ENCODE measurements at regions not wholly inside any gene's neighbourhood (a gene's known extent, or its start where the extent isn't known, plus 50 kb on each side); places are given as distances from the start of the nearest gene placed in this dataset.

DNA sequence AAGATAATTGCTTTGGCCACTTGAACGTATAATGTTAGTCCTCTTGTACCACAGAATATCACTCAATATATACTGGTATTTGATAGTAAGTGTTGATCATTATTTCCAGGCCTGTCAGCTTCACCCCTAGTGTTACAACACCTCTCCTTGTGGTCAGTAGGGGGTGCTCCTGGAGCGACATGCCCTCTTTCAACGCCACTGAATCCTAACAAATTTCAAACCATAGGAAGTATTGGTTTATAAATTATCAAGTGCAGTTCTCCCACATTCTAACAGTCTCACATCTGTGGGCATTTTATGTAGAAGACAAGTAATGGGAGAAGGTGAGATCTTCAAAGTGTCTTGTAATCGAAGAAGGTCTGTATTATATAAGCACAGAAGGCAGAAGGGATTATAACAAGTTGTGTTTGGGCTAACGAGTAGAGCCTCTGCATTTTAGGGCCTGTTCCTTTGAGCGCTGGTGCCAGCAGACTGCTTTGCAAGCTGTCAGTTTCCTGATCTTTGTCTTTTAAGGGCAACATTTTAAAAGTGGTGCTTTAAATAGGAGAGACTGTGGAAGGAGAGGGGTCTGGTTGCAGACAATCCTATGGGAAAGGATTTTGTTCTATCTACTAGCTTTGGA is 57.1 kb upstream of the CEP162 start:
- ATAC-seq (peak; percentile 91), FAIRE-seq (peak; percentile 83), DNase-seq (ENCODE audit: extremely low read depth in 1 of 4, low spot score in 3 of 4) (peak; percentile 18 to 50 (median 36))
- no peak overlapping the region for H3K4me3 ChIP-seq
- H3K9me1 ChIP-seq (ENCODE audit: control insufficient read depth, insufficient read depth, low read length), result no peaks in the 10 kb centered on the region
- no peaks in the 10 kb centered on the region for H3K27me3 ChIP-seq (ENCODE audit: control insufficient read depth in 2 of 2, insufficient read depth in 2 of 2, low read length in 2 of 2)
- intact Hi-C loops (cut with micrococcal nuclease), result loop anchor here (1.0 kb wide), 1 partner anchor 138 kb away; no protein-coding TSS in a partner anchor
- peaks cover 0 to 12% of the 10 kb centered on the region in 2 experiments; a peak in 2 of 5 replicates for H3K4me1 ChIP-seq (replicated peaks in 1 of 2; ENCODE audit: control insufficient read depth in 2 of 2, insufficient read depth in 2 of 2, low read length in 2 of 2)
- H3K79me2 ChIP-seq (ENCODE audit: control insufficient read depth, insufficient read depth, low read length), result no peaks in the 10 kb centered on the region
- H4K20me1 ChIP-seq (replicated peaks; ENCODE audit: control insufficient read depth, insufficient read depth, low read length), result no peaks in the 10 kb centered on the region
- BruUV-seq (replicated peaks), result no TSS peak
- CTCF ChIA-PET (ENCODE audit: low intra/inter-chr PET ratio), result no interaction called here
- 21% methylated on average over 6 of the region's 6 CpGs for WGBS (ENCODE audit: insufficient coverage, low coverage, missing lambda C conversion rate)
- no peak overlapping the region for H3K27ac ChIP-seq (ENCODE audit: extremely low read depth, low read depth, low read length)
- POLR2A ChIA-PET, result interaction anchor here (0.7 to 1.6 kb wide), 2 partner anchors 10 to 265 kb away, joined by 3 read pairs; no protein-coding TSS in a partner anchor
- no peaks in the 10 kb centered on the region for H3K36me3 ChIP-seq (ENCODE audit: control insufficient read depth, insufficient read depth, low read length)
- in situ Hi-C loops (cut with MboI), result no loop called here
- H3K4me2 ChIP-seq (ENCODE audit: insufficient read depth, low read length), result no peak overlapping the region
- H3K9me3 ChIP-seq (replicated peaks; ENCODE audit: control insufficient read depth, insufficient read depth, low read depth, low read length), result no peaks in the 10 kb centered on the region
- peak overlapping the region; percentile 84 for H2AFZ ChIP-seq (ENCODE audit: low read depth, low read length)
- no peak overlapping the region for H3K9ac ChIP-seq (ENCODE audit: insufficient read depth in 1 of 2, low read depth in 2 of 2, low read length in 2 of 2)
- TF ChIP-seq CHCHD3 (CRISPR knock-in tag; IDR thresholded peaks at IDR 0.05) (no peak), DNMT1 (IDR thresholded peaks at IDR 0.05) (no peak), POLR2H (tag; IDR thresholded peaks at IDR 0.05; ENCODE audit: low read depth) (no peak), RAD21 (CRISPR knock-in tag; conservative IDR thresholded peaks at IDR 0.05 in 1 of 2, IDR thresholded peaks at IDR 0.05 in 1 of 2) (peak; percentile 39 to 61), FOSL1 (tag; conservative IDR thresholded peaks at IDR 0.05) (no peak)
- TF ChIP-seq, protein P1, sequence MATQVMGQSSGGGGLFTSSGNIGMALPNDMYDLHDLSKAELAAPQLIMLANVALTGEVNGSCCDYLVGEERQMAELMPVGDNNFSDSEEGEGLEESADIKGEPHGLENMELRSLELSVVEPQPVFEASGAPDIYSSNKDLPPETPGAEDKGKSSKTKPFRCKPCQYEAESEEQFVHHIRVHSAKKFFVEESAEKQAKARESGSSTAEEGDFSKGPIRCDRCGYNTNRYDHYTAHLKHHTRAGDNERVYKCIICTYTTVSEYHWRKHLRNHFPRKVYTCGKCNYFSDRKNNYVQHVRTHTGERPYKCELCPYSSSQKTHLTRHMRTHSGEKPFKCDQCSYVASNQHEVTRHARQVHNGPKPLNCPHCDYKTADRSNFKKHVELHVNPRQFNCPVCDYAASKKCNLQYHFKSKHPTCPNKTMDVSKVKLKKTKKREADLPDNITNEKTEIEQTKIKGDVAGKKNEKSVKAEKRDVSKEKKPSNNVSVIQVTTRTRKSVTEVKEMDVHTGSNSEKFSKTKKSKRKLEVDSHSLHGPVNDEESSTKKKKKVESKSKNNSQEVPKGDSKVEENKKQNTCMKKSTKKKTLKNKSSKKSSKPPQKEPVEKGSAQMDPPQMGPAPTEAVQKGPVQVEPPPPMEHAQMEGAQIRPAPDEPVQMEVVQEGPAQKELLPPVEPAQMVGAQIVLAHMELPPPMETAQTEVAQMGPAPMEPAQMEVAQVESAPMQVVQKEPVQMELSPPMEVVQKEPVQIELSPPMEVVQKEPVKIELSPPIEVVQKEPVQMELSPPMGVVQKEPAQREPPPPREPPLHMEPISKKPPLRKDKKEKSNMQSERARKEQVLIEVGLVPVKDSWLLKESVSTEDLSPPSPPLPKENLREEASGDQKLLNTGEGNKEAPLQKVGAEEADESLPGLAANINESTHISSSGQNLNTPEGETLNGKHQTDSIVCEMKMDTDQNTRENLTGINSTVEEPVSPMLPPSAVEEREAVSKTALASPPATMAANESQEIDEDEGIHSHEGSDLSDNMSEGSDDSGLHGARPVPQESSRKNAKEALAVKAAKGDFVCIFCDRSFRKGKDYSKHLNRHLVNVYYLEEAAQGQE (IDR thresholded peaks at IDR 0.05; ENCODE audit: borderline replicate concordance), result peak; percentile 21; the same call in 1 of the 2 replicates
- TF ChIP-seq, protein P1 (CRISPR knock-in tag; IDR thresholded peaks at IDR 0.05; ENCODE audit: low read depth), result no peak
- TF ChIP-seq, protein P2, sequence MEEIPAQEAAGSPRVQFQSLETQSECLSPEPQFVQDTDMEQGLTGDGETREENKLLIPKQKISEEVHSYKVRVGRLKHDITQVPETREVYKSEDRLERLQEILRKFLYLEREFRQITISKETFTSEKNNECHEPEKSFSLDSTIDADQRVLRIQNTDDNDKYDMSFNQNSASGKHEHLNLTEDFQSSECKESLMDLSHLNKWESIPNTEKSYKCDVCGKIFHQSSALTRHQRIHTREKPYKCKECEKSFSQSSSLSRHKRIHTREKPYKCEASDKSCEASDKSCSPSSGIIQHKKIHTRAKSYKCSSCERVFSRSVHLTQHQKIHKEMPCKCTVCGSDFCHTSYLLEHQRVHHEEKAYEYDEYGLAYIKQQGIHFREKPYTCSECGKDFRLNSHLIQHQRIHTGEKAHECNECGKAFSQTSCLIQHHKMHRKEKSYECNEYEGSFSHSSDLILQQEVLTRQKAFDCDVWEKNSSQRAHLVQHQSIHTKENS (CRISPR knock-in tag; IDR thresholded peaks at IDR 0.05), result no peak
- TF ChIP-seq, protein P3, sequence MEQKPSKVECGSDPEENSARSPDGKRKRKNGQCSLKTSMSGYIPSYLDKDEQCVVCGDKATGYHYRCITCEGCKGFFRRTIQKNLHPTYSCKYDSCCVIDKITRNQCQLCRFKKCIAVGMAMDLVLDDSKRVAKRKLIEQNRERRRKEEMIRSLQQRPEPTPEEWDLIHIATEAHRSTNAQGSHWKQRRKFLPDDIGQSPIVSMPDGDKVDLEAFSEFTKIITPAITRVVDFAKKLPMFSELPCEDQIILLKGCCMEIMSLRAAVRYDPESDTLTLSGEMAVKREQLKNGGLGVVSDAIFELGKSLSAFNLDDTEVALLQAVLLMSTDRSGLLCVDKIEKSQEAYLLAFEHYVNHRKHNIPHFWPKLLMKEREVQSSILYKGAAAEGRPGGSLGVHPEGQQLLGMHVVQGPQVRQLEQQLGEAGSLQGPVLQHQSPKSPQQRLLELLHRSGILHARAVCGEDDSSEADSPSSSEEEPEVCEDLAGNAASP (IDR thresholded peaks at IDR 0.05), result no peak

Data from K562 (cell line).